ENCODE measurements at regions not wholly inside any gene's neighbourhood (a gene's known extent, or its start where the extent isn't known, plus 50 kb on each side); places are given as distances from the start of the nearest gene placed in this dataset.

- H2AFZ ChIP-seq (ENCODE audit: low read length), result no peak overlapping the region
- TF ChIP-seq EZH2 (IDR thresholded peaks at IDR 0.05; ENCODE audit: borderline replicate concordance, low read length), result no peak
- TF ChIP-seq CTCF (IDR thresholded peaks at IDR 0.05; ENCODE audit: low read length), result no peak
Observed at GRCh38 chr9:13570068-13570974, 290.8 kb upstream of the MPDZ start.

GRCh38 chr9:13569602-13570067 lies 290.1 kb upstream of the MPDZ start:
- no peaks in the 10 kb centered on the region for H4K20me1 ChIP-seq (ENCODE audit: insufficient read depth, low read length)
- no peak for TF ChIP-seq CTCF (IDR thresholded peaks at IDR 0.05; ENCODE audit: low read length)
- no peak for TF ChIP-seq EZH2 (IDR thresholded peaks at IDR 0.05; ENCODE audit: borderline replicate concordance, low read length)
- no peaks in the 10 kb centered on the region for H3K9me2 ChIP-seq (ENCODE audit: low read depth, low read length)
- H3K4me3 ChIP-seq (ENCODE audit: low read depth, low read length, poor library complexity, severe bottlenecking), result no peak overlapping the region
- no peak overlapping the region for H3K9ac ChIP-seq (ENCODE audit: low read length)
- no peaks in the 10 kb centered on the region for H3K9me3 ChIP-seq (ENCODE audit: low read length)
- no peak overlapping the region for H3K4me2 ChIP-seq (ENCODE audit: low read length)
- no peaks in the 10 kb centered on the region for H3K36me3 ChIP-seq (ENCODE audit: insufficient read depth, low read length)
- H3F3A ChIP-seq (ENCODE audit: insufficient read depth, low read length), result no peaks in the 10 kb centered on the region
- H3K79me2 ChIP-seq (ENCODE audit: insufficient read depth, low read length), result no peaks in the 10 kb centered on the region
- no peak overlapping the region for H3K27ac ChIP-seq (ENCODE audit: low read depth, low read length, poor library complexity, severe bottlenecking)
- H3K27me3 ChIP-seq (ENCODE audit: insufficient read depth, low read length), result no peaks in the 10 kb centered on the region
- H3K4me1 ChIP-seq (ENCODE audit: insufficient read depth, low read length, severe bottlenecking), result no peaks in the 10 kb centered on the region
- H2AFZ ChIP-seq (ENCODE audit: low read length), result no peak overlapping the region

More at GRCh38 chr9:13570068-13570974, 290.8 kb upstream of the MPDZ start:
- H3K27me3 ChIP-seq (ENCODE audit: insufficient read depth, low read length), result no peaks in the 10 kb centered on the region
- H3F3A ChIP-seq (ENCODE audit: insufficient read depth, low read length), result no peaks in the 10 kb centered on the region
- H3K4me3 ChIP-seq (ENCODE audit: low read depth, low read length, poor library complexity, severe bottlenecking), result no peak overlapping the region
- no peaks in the 10 kb centered on the region for H3K36me3 ChIP-seq (ENCODE audit: insufficient read depth, low read length)
- no peaks in the 10 kb centered on the region for H4K20me1 ChIP-seq (ENCODE audit: insufficient read depth, low read length)
- H3K9ac ChIP-seq (ENCODE audit: low read length), result no peak overlapping the region
- no peaks in the 10 kb centered on the region for H3K9me3 ChIP-seq (ENCODE audit: low read length)
- no peaks in the 10 kb centered on the region for H3K79me2 ChIP-seq (ENCODE audit: insufficient read depth, low read length)
- no peak overlapping the region for H3K4me2 ChIP-seq (ENCODE audit: low read length)
- no peaks in the 10 kb centered on the region for H3K9me2 ChIP-seq (ENCODE audit: low read depth, low read length)
- no peaks in the 10 kb centered on the region for H3K4me1 ChIP-seq (ENCODE audit: insufficient read depth, low read length, severe bottlenecking)
- H3K27ac ChIP-seq (ENCODE audit: low read depth, low read length, poor library complexity, severe bottlenecking), result no peak overlapping the region

GRCh38 chr9:13568841-13569601 lies 289.5 kb upstream of the MPDZ start:
- Histone ChIP-seq H3F3A (ENCODE audit: insufficient read depth, low read length) (no peaks in the 10 kb centered on the region), H3K4me2 (ENCODE audit: low read length) (no peak overlapping the region), H2AFZ (ENCODE audit: low read length) (no peak overlapping the region), H3K9me3 (ENCODE audit: low read length) (no peaks in the 10 kb centered on the region), H3K9ac (ENCODE audit: low read length) (no peak overlapping the region), H3K4me3 (ENCODE audit: low read depth, low read length, poor library complexity, severe bottlenecking) (no peak overlapping the region), H3K27me3 (ENCODE audit: insufficient read depth, low read length) (no peaks in the 10 kb centered on the region), H3K36me3 (ENCODE audit: insufficient read depth, low read length) (no peaks in the 10 kb centered on the region), H4K20me1 (ENCODE audit: insufficient read depth, low read length) (no peaks in the 10 kb centered on the region), H3K27ac (ENCODE audit: low read depth, low read length, poor library complexity, severe bottlenecking) (no peak overlapping the region), H3K9me2 (ENCODE audit: low read depth, low read length) (no peaks in the 10 kb centered on the region), H3K79me2 (ENCODE audit: insufficient read depth, low read length) (no peaks in the 10 kb centered on the region), H3K4me1 (ENCODE audit: insufficient read depth, low read length, severe bottlenecking) (no peaks in the 10 kb centered on the region)
- no peak for TF ChIP-seq EZH2 (IDR thresholded peaks at IDR 0.05; ENCODE audit: borderline replicate concordance, low read length)
- no peak for TF ChIP-seq CTCF (IDR thresholded peaks at IDR 0.05; ENCODE audit: low read length)
